ENCODE measurements at regions not wholly inside any gene's neighbourhood (a gene's known extent, or its start where the extent isn't known, plus 50 kb on each side); places are given as distances from the start of the nearest gene placed in this dataset.

GRCh38 chr16:52928955-52929354 lies 123.7 kb downstream of the CHD9NB start:
- no peak for TF ChIP-seq CTCF (IDR thresholded peaks at IDR 0.05)
- TF ChIP-seq, protein P1, sequence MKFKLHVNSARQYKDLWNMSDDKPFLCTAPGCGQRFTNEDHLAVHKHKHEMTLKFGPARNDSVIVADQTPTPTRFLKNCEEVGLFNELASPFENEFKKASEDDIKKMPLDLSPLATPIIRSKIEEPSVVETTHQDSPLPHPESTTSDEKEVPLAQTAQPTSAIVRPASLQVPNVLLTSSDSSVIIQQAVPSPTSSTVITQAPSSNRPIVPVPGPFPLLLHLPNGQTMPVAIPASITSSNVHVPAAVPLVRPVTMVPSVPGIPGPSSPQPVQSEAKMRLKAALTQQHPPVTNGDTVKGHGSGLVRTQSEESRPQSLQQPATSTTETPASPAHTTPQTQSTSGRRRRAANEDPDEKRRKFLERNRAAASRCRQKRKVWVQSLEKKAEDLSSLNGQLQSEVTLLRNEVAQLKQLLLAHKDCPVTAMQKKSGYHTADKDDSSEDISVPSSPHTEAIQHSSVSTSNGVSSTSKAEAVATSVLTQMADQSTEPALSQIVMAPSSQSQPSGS (CRISPR knock-in tag; IDR thresholded peaks at IDR 0.05; ENCODE audit: borderline replicate concordance, low read depth): no peak
- no peak for TF ChIP-seq ZSCAN18 (CRISPR knock-in tag; IDR thresholded peaks at IDR 0.05)
- no peak for TF ChIP-seq ZBTB21 (CRISPR knock-in tag; IDR thresholded peaks at IDR 0.05; ENCODE audit: borderline replicate concordance)
- no peak for TF ChIP-seq KAT7 (CRISPR knock-in tag; IDR thresholded peaks at IDR 0.05; ENCODE audit: borderline replicate concordance)
- TF ChIP-seq, protein P2, sequence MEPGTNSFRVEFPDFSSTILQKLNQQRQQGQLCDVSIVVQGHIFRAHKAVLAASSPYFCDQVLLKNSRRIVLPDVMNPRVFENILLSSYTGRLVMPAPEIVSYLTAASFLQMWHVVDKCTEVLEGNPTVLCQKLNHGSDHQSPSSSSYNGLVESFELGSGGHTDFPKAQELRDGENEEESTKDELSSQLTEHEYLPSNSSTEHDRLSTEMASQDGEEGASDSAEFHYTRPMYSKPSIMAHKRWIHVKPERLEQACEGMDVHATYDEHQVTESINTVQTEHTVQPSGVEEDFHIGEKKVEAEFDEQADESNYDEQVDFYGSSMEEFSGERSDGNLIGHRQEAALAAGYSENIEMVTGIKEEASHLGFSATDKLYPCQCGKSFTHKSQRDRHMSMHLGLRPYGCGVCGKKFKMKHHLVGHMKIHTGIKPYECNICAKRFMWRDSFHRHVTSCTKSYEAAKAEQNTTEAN (CRISPR knock-in tag; IDR thresholded peaks at IDR 0.05): no peak
- no peak for TF ChIP-seq ZNF416 (CRISPR knock-in tag; IDR thresholded peaks at IDR 0.05)
- TF ChIP-seq ETV6 (CRISPR knock-in tag; IDR thresholded peaks at IDR 0.05): no peak
- no peak for TF ChIP-seq ZNF219 (CRISPR knock-in tag; IDR thresholded peaks at IDR 0.05; ENCODE audit: borderline replicate concordance)

Measured in WTC11 (cell line).